Urinary bladder (tissue), 3 donors: ENCODE measurements at regions not wholly inside any gene's neighbourhood (a gene's known extent, or its start where the extent isn't known, plus 50 kb on each side); places are given as distances from the start of the nearest gene placed in this dataset.

Experiments used
- DNase-seq: peaks from one replicate; pipeline ENCODE4 v3.0.0-alpha.2; 2015; ENCODE audit errors: extremely low spot score
- H3K27ac ChIP-seq: one replicate; pipeline ENCODE4 v1.5.1; 2013; ENCODE audit warnings: low read depth, mild to moderate bottlenecking, moderate library complexity
- H3K36me3 ChIP-seq: one replicate; pipeline ENCODE4 v1.6.1; 2013; ENCODE audit warnings: mild to moderate bottlenecking, moderate library complexity; ENCODE audit not compliant: insufficient read depth
- H3K4me1 ChIP-seq: one replicate; pipeline ENCODE4 v1.6.1; 2013; ENCODE audit warnings: mild to moderate bottlenecking, moderate library complexity; ENCODE audit not compliant: insufficient read depth
- H3K4me3 ChIP-seq: one replicate; pipeline ENCODE4 v1.5.1; 2013; ENCODE audit warnings: low read depth, low read length
- WGBS: extraction: QIAGEN DNeasy Blood & Tissue Kit; methylation state at CpG from one replicate; pipeline ENCODE4 v1.1.7; 2013; 5-methylcytosine and 5-hydroxymethylcytosine counted together
- donor health status: healthy with polysubstance abuse.
- donor health status: healthy.

DNA sequence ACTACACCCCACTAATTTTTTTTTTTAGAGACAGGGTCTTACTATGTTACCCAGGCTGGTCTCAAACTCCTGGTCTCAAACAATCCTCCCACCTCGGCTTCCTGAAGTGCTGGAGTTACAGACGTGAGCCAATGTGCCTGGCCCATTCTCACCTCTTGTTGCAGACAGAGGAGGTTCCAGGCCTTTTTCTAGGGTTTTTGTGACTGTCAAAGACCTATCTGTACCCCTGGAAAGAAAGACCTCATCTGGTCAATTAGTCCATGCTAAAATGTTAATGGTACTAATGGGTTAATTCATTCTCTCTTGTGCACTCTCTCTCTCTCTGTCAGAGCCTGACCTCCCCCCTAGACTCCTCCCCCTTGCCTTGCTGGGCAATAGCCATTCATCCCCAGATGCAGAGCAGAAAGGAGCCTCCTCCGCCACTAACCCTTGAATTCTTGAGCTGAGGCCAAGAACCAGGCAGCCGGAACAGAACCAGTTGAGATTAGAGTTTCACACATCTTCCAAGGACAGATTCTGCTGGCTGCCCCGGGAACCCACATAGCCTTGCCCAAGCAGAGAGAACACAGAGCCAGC, 209.7 kb downstream of the SKIDA1 start:
- DNase-seq = no peak
- Histone ChIP-seq H3K36me3 (no peaks in the 10 kb centered on the region), H3K4me1 (no peaks in the 10 kb centered on the region), H3K27ac (no peak overlapping the region), H3K4me3 (no peak overlapping the region)
- 31% methylated on average over 5 of the region's 5 CpGs for WGBS

DNA sequence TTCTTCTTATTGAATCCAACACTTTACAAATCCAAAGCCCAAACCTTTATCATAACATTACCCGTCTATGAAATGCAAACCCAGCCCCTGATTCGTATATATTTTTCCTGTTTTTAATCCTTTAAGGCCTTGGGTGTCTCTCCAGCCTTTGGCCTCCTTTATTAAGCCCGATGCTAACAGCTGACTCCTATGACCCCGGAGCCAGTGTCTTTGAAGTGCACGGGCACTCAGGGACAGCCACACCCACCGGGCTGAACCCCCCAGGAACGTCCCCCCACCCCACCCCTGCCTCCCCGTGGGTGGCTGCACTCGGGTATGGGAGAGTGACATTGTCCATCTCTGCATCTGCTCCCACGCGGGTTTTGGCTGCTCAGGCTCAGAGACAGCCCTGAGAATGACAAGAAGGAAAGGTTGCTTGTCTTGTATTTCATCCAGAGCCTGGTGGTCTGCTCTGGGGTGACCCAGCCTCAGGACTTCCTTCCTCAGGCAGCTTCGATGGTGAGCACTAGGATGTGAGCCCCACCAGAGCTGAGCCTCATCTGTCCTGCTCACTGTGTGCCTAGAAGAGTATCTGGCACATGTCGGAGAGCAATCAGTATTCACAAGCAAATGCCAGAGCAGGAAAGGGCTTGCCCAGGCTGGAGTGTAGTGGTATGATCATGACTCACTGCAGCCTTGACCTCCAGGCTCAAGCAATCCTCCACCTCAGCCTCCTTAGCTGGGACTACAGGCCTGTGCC, 210.4 kb downstream of the SKIDA1 start:
- 37% methylated on average over 13 of the region's 13 CpGs for WGBS
- no peaks in the 10 kb centered on the region for H3K4me1 ChIP-seq
- DNase-seq = no peak
- no peak overlapping the region for H3K27ac ChIP-seq
- H3K4me3 ChIP-seq = no peak overlapping the region
- H3K36me3 ChIP-seq = no peaks in the 10 kb centered on the region

DNA sequence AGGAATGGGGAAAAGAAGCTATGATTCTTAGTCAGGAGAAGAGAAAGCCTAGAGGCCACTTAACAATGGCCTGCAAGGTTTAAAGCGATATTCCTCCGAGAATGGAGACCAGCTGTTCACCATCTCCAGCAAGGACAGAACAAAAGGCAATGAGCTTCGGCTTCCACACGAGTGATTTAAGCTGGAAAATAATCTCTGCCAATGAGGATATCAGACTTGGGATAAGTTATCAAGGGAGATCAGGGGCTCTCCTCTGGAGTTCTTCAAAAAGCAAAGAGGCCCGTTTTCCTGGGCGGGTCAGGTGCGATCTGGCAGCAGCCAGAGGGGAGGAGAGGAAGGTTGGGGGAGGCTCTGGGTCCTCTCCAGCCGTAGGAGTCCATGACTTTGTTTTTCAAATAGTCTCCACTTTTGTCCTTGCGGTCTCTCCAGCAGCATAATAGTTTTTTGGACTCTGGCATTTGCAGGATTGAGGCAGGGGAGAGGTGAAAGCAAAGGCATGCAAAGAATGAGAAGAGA, 211.3 kb downstream of the SKIDA1 start:
- Histone ChIP-seq H3K36me3 (no peaks in the 10 kb centered on the region), H3K4me3 (no peak overlapping the region), H3K4me1 (no peaks in the 10 kb centered on the region), H3K27ac (no peak overlapping the region)
- WGBS = 39% methylated on average over 9 of the region's 9 CpGs
- no peak for DNase-seq

DNA sequence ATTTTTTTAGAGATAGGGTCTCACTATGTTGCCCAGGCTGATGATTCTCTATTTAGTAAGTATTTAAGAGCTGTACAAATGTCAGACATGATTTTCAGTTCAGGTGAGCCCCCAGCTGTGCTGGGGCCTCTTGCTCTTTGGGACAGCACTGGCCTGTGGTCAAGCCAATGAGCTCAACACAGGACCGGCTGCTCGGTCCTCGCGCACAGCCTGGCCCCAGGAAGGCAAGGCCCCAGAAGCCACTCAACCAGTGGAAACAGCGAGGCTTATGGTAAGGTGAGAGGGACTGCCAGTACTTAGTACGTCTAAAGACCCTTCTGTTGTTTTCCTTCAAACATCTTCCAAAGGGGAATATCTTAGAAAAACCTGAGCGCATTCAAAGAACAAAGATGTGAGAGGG, 211.8 kb downstream of the SKIDA1 start:
- Histone ChIP-seq H3K27ac (no peak overlapping the region), H3K4me3 (no peak overlapping the region), H3K4me1 (no peaks in the 10 kb centered on the region), H3K36me3 (no peaks in the 10 kb centered on the region)
- DNase-seq = no peak
- WGBS = 83% methylated on average over 7 of the region's 7 CpGs

DNA sequence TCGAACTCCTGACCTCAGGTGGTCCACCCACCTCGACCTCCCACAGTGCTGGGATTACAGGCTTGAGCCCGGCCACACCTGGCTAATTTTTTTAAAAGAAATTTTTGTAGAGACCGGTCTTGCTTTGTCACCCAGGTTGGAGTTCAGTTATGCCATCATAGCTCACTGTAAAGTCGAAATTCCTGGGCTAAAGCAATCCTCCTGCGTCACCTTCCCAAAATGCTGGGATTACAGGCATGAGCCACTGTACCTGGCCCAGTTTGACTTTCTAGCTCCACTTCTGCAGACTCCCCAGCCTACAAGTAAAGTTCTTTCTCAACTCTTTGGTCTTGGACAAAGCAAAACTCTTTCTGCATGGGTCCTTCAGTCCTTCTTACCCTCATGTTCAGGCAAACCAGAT, 214.1 kb downstream of the SKIDA1 start:
- no peak for DNase-seq
- 93% methylated on average over 6 of the region's 6 CpGs for WGBS
- no peak overlapping the region for H3K27ac ChIP-seq
- no peaks in the 10 kb centered on the region for H3K36me3 ChIP-seq
- H3K4me3 ChIP-seq = no peak overlapping the region
- no peaks in the 10 kb centered on the region for H3K4me1 ChIP-seq

DNA sequence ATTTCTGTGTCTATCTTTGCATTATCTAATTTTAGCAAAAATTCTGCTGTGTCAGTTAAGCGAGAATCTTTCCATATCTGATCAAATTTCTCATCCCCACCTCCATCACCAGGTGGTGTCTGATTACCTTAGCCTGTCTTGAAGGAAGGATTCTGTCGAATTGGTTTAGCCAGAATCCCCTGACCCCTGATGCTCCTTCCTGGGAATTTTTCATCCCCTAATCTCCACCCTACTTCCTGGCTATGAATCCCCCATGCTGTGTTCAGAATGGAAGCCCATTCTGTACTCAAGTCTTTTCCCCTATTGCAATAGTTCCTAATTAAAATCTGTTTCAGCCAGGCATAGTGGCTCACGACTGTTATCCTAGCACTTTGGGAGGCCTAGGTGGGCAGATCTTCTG, 216.1 kb downstream of the SKIDA1 start:
- WGBS = 74% methylated on average over 3 of the region's 3 CpGs
- no peaks in the 10 kb centered on the region for H3K4me1 ChIP-seq
- DNase-seq = no peak

DNA sequence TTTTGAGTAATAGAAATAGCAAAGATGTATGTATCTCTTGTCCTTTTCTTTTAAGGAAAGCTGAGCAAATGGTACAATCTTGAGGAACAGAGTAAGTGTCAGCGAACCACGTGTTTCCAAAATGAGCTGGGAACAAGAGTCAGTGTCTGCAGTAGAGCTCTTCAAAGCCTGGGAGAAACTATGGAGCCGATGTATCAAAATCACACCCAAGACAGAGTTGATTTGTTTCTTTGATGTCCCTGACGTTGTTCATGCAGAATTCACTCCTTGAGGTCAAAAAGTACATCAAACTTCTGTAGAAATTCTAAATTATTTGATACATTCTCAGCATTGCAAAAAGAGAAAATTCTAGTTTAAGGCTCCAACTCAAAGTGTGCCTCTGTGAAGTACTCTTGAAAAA, 216.5 kb downstream of the SKIDA1 start:
- Histone ChIP-seq H3K27ac (no peak overlapping the region), H3K36me3 (no peaks in the 10 kb centered on the region), H3K4me1 (no peaks in the 10 kb centered on the region), H3K4me3 (no peak overlapping the region)
- no peak for DNase-seq
- WGBS = 71% methylated on average over 4 of the region's 4 CpGs

More for the DNA sequence above, 216.1 kb downstream of the SKIDA1 start:
- no peak overlapping the region for H3K4me3 ChIP-seq
- H3K36me3 ChIP-seq = no peaks in the 10 kb centered on the region
- H3K27ac ChIP-seq = no peak overlapping the region

DNA sequence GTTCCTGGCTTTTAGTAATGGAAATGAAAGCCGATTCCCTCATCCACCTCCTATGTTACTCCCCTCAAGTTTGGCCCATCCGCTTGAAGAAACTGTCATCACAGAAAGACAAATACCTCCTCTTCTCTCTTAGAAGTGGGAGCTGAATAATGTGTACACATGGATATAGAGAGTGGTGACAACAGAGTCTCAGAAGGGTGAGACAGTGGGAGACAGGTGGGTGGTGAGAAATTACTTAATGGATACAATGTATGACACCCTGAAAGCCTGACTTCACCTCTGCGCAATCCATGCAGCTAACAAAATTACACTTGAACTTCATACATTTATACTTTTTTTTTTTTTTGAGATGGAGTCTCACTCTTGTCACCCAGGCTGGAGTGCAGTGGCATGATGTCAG, 217.5 kb downstream of the SKIDA1 start:
- 96% methylated on average over 3 of the region's 3 CpGs for WGBS
- H3K4me3 ChIP-seq = no peak overlapping the region
- DNase-seq = no peak

DNA sequence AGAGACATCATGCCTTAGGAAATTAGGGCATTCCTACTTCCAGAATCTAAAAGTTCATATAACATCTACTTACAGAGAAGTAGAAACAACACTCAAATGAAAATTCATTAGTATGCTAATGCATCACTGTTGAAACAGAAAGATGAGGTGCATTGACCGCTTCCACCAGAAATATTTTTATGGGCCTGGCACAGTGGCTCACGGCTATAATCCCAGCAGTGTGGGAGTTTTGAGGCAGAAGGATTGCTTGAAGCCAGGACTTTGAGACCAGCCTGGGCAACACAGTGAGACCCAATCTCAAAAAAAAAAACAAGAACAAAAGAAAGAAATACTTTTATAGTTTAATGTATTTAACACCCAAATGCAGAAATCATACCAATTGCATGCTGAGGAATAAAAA, 220.9 kb downstream of the SKIDA1 start:
- H3K36me3 ChIP-seq = no peaks in the 10 kb centered on the region
- no peaks in the 10 kb centered on the region for H3K4me1 ChIP-seq
- 95% methylated on average over 2 of the region's 2 CpGs for WGBS
- no peak overlapping the region for H3K27ac ChIP-seq
- no peak for DNase-seq
- no peak overlapping the region for H3K4me3 ChIP-seq

More for the DNA sequence above, 217.5 kb downstream of the SKIDA1 start:
- Histone ChIP-seq H3K27ac (no peak overlapping the region), H3K36me3 (no peaks in the 10 kb centered on the region), H3K4me1 (no peaks in the 10 kb centered on the region)

DNA sequence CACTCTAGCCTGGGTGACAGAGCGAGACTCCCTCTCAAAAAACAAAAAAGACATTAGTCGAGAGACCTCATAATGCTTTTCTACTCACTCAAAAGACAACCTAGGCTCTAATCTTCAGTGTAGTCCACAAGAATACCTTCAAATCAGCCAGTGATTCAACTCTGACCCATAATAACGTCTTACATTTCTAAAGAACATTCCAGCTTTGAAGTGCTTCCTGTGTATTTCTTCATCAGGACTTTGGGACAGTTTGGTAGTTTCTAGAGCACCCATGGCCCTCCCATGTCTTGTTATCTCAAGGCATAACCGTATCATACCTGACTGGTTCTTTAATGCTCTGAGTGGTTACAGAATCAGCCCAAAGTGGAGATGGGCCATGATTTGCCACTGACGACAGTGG, 221.3 kb downstream of the SKIDA1 start:
- 82% methylated on average over 5 of the region's 5 CpGs for WGBS

DNA sequence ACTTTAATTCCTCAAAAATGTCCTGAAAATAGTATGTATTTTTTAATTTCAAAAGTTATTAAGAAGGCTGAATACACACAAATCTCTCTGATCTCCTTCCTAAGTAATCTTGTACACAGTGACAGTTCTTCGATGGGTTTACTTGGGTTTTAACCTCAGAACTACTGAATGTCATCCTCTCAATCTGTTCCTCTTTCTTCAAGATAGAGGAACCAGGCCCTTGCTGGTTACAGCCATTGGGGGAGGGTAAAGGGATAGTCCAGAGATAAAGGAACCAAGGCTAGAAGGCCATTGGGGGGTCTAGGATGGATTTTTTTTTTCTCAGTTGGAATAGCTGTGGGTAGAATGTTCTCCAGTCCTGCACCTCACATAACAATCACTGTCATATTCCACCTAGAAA, 224.9 kb downstream of the SKIDA1 start:
- DNase-seq = no peak
- Histone ChIP-seq H3K27ac (no peak overlapping the region), H3K4me1 (no peaks in the 10 kb centered on the region), H3K4me3 (no peak overlapping the region), H3K36me3 (no peaks in the 10 kb centered on the region)
- WGBS = 68% methylated on average over 1 of the region's 1 CpG

More for the DNA sequence above, 221.3 kb downstream of the SKIDA1 start:
- no peaks in the 10 kb centered on the region for H3K4me1 ChIP-seq
- H3K4me3 ChIP-seq = no peak overlapping the region
- no peak overlapping the region for H3K27ac ChIP-seq
- DNase-seq = no peak
- no peaks in the 10 kb centered on the region for H3K36me3 ChIP-seq

DNA sequence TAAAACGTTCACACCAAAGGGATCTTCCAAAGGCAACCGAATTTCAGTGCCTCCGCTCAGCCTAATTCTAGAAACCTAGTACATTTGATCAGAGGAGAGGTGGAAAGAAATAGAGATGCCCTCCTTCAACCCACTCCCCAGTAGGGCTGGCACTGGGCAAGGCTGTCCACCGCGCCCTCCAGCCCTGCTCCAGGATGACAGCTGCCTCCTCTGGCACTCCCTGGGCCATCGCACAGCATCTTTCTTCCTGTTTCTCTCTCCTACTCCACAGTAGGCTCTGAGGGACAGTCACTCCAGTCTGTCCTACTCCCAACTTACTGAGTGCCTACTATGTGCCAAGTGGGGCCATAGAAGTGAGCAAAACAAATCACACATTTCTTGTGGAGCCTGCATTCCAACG, 226.2 kb downstream of the SKIDA1 start:
- Histone ChIP-seq H3K27ac (no peak overlapping the region), H3K4me3 (no peak overlapping the region), H3K4me1 (no peaks in the 10 kb centered on the region), H3K36me3 (no peaks in the 10 kb centered on the region)
- no peak for DNase-seq
- 92% methylated on average over 7 of the region's 7 CpGs for WGBS

DNA sequence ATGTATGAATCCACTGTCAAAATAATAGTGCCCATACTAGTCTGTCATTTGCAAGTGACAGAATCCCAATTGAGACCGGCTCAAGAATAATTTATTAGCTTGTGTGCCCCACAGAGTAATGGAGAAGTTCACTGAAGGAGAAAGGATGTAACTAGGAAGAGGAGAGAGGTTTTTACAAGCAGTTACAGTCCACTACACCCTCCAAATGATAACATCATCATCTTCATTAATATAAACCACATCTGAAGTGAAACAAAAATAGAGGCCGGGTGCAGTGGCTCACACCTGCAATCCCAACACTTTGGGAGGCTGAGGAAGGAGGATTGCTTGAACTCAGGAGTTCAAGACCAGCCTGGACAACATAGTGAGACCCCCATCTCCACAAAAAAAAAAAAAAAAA, 226.8 kb downstream of the SKIDA1 start:
- H3K4me3 ChIP-seq = no peak overlapping the region
- WGBS = 86% methylated on average over 2 of the region's 2 CpGs
- H3K36me3 ChIP-seq = no peaks in the 10 kb centered on the region
- H3K4me1 ChIP-seq = no peaks in the 10 kb centered on the region
- no peak overlapping the region for H3K27ac ChIP-seq
- DNase-seq = no peak

DNA sequence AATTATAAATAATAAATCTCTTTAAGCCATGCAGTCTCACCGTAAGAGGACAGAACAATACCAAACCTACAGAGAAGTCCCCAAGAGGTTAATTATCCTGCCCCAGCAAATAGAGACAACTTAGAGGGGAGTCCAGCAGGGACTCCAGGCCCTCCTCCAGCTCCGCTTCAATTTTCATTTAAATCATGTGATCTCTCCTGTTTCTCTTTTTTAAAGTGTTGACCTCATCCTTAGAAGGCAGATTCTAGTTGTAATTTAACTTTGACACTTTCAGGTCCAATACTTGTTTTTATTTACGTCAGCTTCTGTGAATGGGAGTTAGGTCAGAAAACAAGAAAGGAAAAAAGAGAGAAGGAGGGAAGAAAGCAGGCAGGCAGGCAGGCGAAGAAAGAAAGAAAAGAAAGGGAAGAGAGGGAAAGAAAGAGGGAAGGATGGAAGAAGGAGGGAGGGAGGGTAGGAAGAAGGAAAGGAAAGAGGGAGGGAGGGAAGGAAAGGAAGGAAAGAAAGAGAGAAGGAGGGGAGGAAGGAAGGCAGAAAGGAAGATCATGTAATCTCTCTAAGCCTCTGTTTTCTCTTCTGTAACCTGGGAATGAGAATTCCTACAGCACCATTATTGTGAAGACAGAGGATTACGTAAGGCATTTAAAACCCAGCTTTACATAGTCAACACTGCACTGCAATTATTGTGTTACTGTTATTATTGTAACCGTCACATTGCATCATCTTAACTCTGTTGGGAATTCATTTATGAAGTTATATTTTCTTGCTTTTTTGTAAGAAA, 227.7 kb downstream of the SKIDA1 start:
- DNase-seq = no peak
- Histone ChIP-seq H3K4me3 (no peak overlapping the region), H3K36me3 (no peaks in the 10 kb centered on the region), H3K4me1 (no peaks in the 10 kb centered on the region), H3K27ac (no peak overlapping the region)
- WGBS = 90% methylated on average over 6 of the region's 6 CpGs
